GM12878 (cell line): ENCODE measurements at regions not wholly inside any gene's neighbourhood (a gene's known extent, or its start where the extent isn't known, plus 50 kb on each side); places are given as distances from the start of the nearest gene placed in this dataset.

Experiments
- NFYB ChIP-seq: IDR thresholded peaks from 2 replicates; pipeline ENCODE4 v1.6.1; 2011; ENCODE audit warnings: low read depth, mild to moderate bottlenecking, low read length, improper control_type of control experiment, moderate library complexity; ENCODE audit not compliant: insufficient read depth
- ZZZ3 ChIP-seq: IDR thresholded peaks from 2 replicates; pipeline ENCODE4 v1.6.1; 2011; ENCODE audit warnings: low read depth; ENCODE audit not compliant: control insufficient read depth, insufficient read length

- TF ChIP-seq NFYB: no peak
- TF ChIP-seq ZZZ3: no peak
Observed at GRCh38 chr10:84838851-84839250, 510.5 kb downstream of the CCSER2 start.
